Fibroblast of lung (primary cell): ENCODE measurements at regions not wholly inside any gene's neighbourhood (a gene's known extent, or its start where the extent isn't known, plus 50 kb on each side); places are given as distances from the start of the nearest gene placed in this dataset.

ENCODE experiments used
- DNase-seq, 2 donors: peaks; one replicate each; pipeline versions ENCODE4 v3.0.0 to v3.0.0-alpha.2; 2010; ENCODE audit warnings: low read depth in 2 of 2
- H2AFZ ChIP-seq: 2 replicates; pipeline ENCODE4 v1.5.1; 2012; ENCODE audit warnings: low read length, control low read depth, inconsistent platforms
- H3K27ac ChIP-seq: 2 replicates; pipeline ENCODE4 v1.5.1; 2011; ENCODE audit warnings: low read length, control low read depth; ENCODE audit not compliant: insufficient read depth
- H3K27me3 ChIP-seq: 2 replicates; pipeline ENCODE4 v1.5.1; 2011; ENCODE audit warnings: mild to moderate bottlenecking, low read length; ENCODE audit not compliant: control insufficient read depth, insufficient read depth
- H3K36me3 ChIP-seq: 2 replicates; pipeline ENCODE4 v1.5.1; 2011; ENCODE audit warnings: low read length; ENCODE audit not compliant: control insufficient read depth, insufficient read depth
- H3K4me1 ChIP-seq: 2 replicates; pipeline ENCODE4 v1.5.1; 2011; ENCODE audit warnings: low read length; ENCODE audit not compliant: control insufficient read depth, insufficient read depth; ENCODE audit errors: extremely low read depth
- H3K4me2 ChIP-seq: 2 replicates; pipeline ENCODE4 v1.5.1; 2011; ENCODE audit warnings: low read length, control low read depth; ENCODE audit not compliant: insufficient read depth; ENCODE audit errors: extremely low read depth
- H3K4me3 ChIP-seq, 4 experiments: fragments of 200-600 bp in 1 of 4; sonication (generic) in 1 of 4; replicated peaks in 1 of 4; 2 replicates each; pipeline ENCODE4 v1.5.1; 2011 to 2016; ENCODE audit warnings: low read length in 4 of 4, low read depth in 3 of 4, mild to moderate bottlenecking in 3 of 4, control low read depth in 2 of 4, inconsistent platforms in 1 of 4, mixed read lengths in 1 of 4; ENCODE audit not compliant: insufficient read depth in 1 of 4; ENCODE audit errors: control extremely low read depth in 1 of 4
- H3K79me2 ChIP-seq: 2 replicates; pipeline ENCODE4 v1.5.1; 2012; ENCODE audit warnings: mild to moderate bottlenecking, low read length, inconsistent platforms; ENCODE audit not compliant: control insufficient read depth, insufficient read depth
- H3K9ac ChIP-seq: 2 replicates; pipeline ENCODE4 v1.5.1; 2011; ENCODE audit warnings: mild to moderate bottlenecking, low read length, control low read depth; ENCODE audit not compliant: insufficient read depth
- H3K9me3 ChIP-seq: 2 replicates; pipeline ENCODE4 v1.5.1; 2012; ENCODE audit warnings: low read depth, low read length; ENCODE audit not compliant: control insufficient read depth, insufficient read depth
- H4K20me1 ChIP-seq: 2 replicates; pipeline ENCODE4 v1.5.1; 2011; ENCODE audit warnings: low read length; ENCODE audit not compliant: control insufficient read depth, insufficient read depth; ENCODE audit errors: extremely low read depth
- CTCF ChIP-seq, 2 donors: IDR thresholded peaks in 1 of 2; conservative IDR thresholded peaks in 1 of 2; 1 replicate in 1 of 2; 2 replicates in 1 of 2; pipeline ENCODE4 v1.5.1; 2011 to 2012; ENCODE audit warnings: low read length in 2 of 2, control low read depth in 1 of 2, inconsistent platforms in 1 of 2, low read depth in 1 of 2, mild to moderate bottlenecking in 1 of 2
- EZH2 ChIP-seq: IDR thresholded peaks from 2 replicates; pipeline ENCODE4 v1.5.1; 2012; ENCODE audit warnings: low read length, control low read depth, mild to moderate bottlenecking; ENCODE audit errors: missing control alignments

DNA sequence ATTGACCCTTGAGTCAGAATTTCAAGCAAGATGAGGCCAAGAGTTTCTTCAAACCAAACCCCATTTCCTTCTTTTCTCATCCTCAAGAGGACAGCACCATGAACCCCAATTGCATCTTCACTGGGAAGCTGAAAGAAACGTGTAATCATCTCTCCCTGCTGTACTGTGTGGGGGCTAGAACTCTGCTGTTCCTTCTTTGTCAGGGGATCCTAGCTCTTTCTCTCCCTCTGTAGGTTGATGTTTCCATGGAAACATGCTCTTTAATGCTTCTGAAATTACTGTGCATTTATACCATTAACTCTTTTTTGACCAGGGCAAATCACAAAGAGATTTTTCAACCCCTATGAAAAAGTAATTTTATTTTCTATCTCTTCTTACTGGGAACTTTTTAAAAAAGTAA lies 295.1 kb downstream of the GRIN2B start:
- DNase-seq: no peak
- Histone ChIP-seq H3K4me3 (no peak overlapping the region), H3K4me2 (no peak overlapping the region), H3K9me3 (no peaks in the 10 kb centered on the region), H3K36me3 (no peaks in the 10 kb centered on the region), H3K9ac (no peak overlapping the region), H3K79me2 (no peaks in the 10 kb centered on the region), H3K27me3 (no peaks in the 10 kb centered on the region), H3K4me1 (no peaks in the 10 kb centered on the region), H2AFZ (no peak overlapping the region), H4K20me1 (no peaks in the 10 kb centered on the region), H3K27ac (no peak overlapping the region)
- TF ChIP-seq EZH2: no peak
- no peak for TF ChIP-seq CTCF (conservative IDR thresholded peaks at IDR 0.05 in 1 of 2, IDR thresholded peaks at IDR 0.05 in 1 of 2; ENCODE audit: low read depth in 1 of 2, low read length in 2 of 2)

GRCh38 chr12:13680916-13681315 lies 300.5 kb downstream of the GRIN2B start:
- Histone ChIP-seq H3K4me3 (no peak overlapping the region), H3K9me3 (no peaks in the 10 kb centered on the region), H3K27me3 (no peaks in the 10 kb centered on the region), H3K36me3 (no peaks in the 10 kb centered on the region), H2AFZ (no peak overlapping the region), H3K79me2 (no peaks in the 10 kb centered on the region), H3K4me2 (no peak overlapping the region), H4K20me1 (no peaks in the 10 kb centered on the region), H3K27ac (no peak overlapping the region), H3K9ac (no peak overlapping the region), H3K4me1 (no peaks in the 10 kb centered on the region)
- no peak for DNase-seq
- TF ChIP-seq CTCF (conservative IDR thresholded peaks at IDR 0.05 in 1 of 2, IDR thresholded peaks at IDR 0.05 in 1 of 2; ENCODE audit: low read depth in 1 of 2, low read length in 2 of 2) (no peak), EZH2 (no peak)

GRCh38 chr12:13676880-13677279 lies 304.5 kb downstream of the GRIN2B start:
- Histone ChIP-seq H3K4me2 (no peak overlapping the region), H4K20me1 (no peaks in the 10 kb centered on the region), H2AFZ (no peak overlapping the region), H3K4me3 (no peak overlapping the region), H3K4me1 (no peaks in the 10 kb centered on the region), H3K27me3 (no peaks in the 10 kb centered on the region), H3K36me3 (no peaks in the 10 kb centered on the region), H3K27ac (no peak overlapping the region), H3K9ac (no peak overlapping the region), H3K9me3 (no peaks in the 10 kb centered on the region), H3K79me2 (no peaks in the 10 kb centered on the region)
- TF ChIP-seq EZH2 (no peak), CTCF (conservative IDR thresholded peaks at IDR 0.05 in 1 of 2, IDR thresholded peaks at IDR 0.05 in 1 of 2; ENCODE audit: low read depth in 1 of 2, low read length in 2 of 2) (no peak)
- no peak for DNase-seq
